ENCODE measurements at regions not wholly inside any gene's neighbourhood (a gene's known extent, or its start where the extent isn't known, plus 50 kb on each side); places are given as distances from the start of the nearest gene placed in this dataset.

DNA sequence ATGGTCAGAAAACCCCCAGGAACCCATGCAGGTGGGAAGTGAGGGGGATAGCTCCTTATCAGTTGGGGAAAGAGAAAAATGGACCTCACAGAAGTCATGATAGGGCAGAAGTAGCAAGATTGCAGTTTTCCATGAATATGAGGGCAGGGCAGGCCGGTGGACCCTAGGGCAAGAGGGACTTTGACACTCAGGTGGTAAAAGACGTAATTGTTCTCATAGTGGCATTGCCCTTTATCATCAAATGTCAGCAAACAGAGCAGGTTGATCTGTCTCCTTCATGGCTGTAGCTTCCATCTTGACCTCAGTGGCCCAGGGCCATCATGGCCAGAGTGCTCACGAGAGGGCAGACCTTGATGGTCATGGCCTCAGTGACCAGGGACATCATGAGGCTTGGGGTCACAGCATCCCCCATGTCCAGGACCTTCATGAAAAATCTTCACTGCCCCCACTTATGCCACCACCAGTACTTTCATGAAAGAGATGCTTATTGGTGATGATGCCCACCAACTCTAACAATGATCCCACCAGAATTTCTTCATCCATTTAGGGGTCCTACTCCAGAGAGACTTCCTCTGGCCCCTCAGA is 127.1 kb downstream of the SNX19 start:
- TF ChIP-seq, protein P1, sequence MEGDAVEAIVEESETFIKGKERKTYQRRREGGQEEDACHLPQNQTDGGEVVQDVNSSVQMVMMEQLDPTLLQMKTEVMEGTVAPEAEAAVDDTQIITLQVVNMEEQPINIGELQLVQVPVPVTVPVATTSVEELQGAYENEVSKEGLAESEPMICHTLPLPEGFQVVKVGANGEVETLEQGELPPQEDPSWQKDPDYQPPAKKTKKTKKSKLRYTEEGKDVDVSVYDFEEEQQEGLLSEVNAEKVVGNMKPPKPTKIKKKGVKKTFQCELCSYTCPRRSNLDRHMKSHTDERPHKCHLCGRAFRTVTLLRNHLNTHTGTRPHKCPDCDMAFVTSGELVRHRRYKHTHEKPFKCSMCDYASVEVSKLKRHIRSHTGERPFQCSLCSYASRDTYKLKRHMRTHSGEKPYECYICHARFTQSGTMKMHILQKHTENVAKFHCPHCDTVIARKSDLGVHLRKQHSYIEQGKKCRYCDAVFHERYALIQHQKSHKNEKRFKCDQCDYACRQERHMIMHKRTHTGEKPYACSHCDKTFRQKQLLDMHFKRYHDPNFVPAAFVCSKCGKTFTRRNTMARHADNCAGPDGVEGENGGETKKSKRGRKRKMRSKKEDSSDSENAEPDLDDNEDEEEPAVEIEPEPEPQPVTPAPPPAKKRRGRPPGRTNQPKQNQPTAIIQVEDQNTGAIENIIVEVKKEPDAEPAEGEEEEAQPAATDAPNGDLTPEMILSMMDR (IDR thresholded peaks at IDR 0.05): no peak
- TF ChIP-seq POLR2A (IDR thresholded peaks at IDR 0.05): no peak

Measured in uterus (tissue), 2 donors.